NCI-H1417 (cell line): ENCODE measurements at regions not wholly inside any gene's neighbourhood (a gene's known extent, or its start where the extent isn't known, plus 50 kb on each side); places are given as distances from the start of the nearest gene placed in this dataset.

Source experiments
- DNase-seq, 3 experiments: peaks; one replicate each; lab custom pipeline; 2025; lab: John Stamatoyannopoulos, UW

- no peak for DNase-seq
Observed at GRCh38 chr1:212225871-212226302, 59.3 kb upstream of the PPP2R5A start.

GRCh38 chr1:212226467-212226866, 58.7 kb upstream of the PPP2R5A start:
- DNase-seq = no peak

GRCh38 chr1:212228076-212228475, 57.1 kb upstream of the PPP2R5A start:
- no peak for DNase-seq

GRCh38 chr1:212228591-212229119, 56.6 kb upstream of the PPP2R5A start:
- peak in 1 of 3 experiments; percentile 49 for DNase-seq

DNA sequence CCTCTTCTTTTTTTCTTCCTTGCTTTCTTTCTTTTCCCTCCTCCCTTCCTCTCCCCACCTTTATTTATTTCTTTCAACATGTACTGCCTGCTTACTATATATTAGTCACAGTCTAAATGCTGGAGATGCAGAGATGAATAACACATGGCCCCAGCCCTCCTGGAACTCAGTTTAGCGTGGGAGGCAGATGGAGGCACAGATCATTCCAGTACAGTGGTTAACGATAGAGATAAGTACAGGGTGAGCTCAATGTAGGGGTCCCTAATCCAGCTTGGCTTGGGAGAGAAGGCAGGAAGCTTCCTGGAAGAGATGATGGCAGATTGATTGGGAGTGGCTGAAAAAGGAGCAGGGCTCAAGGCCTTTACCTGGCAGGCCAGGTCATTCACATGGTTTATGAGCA, 55.6 kb upstream of the PPP2R5A start:
- no peak for DNase-seq

GRCh38 chr1:212230329-212230728, 54.9 kb upstream of the PPP2R5A start:
- DNase-seq = no peak

DNA sequence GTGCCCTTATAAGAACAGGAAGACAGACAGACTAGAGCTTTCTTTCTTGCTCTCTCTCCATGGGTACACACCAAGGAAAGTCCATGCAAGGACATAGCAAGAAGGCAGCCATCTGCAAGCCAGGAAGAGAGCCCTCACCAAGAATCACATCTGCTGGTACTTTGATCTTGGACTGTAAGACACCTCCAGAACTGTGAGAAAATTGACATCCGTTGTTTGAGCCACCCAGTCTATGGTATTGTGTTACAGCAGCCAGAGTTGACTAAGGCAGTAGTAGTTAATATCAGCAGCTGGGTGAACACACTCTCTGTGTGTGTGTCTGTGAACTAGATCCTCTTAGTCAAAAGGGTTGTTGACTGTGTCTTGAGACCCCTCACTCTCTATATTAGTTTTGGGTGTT, 53.8 kb upstream of the PPP2R5A start:
- no peak for DNase-seq

DNA sequence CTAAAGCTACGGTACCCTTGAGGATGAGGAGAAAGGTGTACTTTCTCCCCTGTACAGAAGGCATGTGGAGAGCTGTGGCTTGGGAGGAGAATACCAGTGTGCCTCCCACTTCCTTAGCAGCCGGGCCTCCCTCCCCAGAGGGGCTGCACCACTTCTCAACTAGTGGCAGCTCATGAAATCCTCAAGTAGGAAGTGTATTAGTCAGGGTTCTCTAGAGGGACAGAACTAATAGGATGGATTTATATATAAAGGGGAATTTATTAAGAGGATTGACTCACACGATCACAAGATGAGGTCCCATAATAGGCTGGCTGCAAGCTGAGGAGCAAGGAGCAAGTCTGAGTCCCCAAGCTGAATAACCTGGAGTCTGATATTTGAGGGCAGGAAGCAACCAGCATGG, 53.1 kb upstream of the PPP2R5A start:
- DNase-seq = no peak

DNA sequence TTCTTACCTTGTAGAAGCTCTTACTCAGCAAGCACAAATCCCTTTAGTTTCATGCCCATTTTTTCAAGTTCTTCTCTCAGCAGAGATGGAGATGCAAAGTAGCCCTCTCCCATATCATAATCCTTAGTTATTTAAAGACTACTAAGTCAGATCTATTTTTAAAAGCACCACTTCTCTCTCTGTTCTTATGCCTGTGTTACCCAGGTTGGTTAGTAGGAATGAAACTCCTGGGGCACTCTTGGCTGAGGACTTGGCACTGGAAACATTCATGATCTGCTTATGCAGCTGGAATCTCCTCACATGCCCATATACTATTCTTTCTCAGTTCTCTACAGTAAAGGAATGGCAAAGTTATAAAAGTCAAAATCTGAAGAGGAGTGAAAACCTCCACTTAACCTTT, 51.9 kb upstream of the PPP2R5A start:
- DNase-seq = no peak

DNA sequence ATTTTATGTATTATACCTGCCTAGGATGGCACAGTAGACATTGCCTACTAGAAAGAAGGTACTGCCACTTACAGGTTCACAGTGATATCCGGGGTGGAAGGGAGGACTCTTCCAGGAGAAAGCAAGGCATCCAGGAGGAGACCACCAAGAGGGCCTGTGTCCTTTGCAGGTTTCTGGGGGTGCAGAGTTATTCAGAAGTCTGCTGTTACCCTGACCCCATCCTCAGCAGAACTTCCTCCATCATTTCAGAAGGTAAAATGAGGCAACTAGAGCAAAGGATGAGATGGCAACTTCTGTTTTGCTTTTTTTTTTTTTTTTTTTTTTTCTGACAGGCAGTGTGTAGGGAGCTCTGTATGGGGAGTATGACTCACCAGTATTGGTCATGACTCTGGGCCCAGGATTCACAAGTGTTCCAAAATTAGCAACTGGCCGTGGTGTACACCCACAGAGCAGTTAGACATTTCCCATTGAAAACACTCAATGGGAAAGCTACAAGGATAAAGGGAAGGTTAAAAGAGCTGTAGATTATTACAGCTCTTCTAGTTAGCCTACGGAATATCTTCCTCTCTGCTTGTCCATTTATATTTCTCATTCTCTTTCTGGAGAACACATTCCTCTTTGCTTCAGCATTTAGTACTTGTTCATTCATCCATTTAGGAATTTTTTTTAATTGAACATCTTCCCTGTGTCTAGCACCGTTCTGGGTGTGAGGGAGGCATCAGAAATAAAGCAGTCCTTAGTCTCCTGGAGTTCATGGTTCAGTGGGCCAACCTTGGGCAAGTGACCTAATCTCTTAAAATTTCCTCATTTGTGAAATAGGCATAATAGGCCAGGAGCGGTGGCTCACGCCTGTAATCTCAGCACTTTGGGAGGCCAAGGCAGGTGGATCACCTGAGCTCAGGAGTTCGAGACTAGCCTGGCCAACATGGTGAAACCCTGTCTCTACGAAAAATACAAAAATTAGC, 50.5 kb upstream of the PPP2R5A start:
- peak in 2 of 3 experiments; percentile 3 to 8 for DNase-seq
